ENCODE measurements at regions not wholly inside any gene's neighbourhood (a gene's known extent, or its start where the extent isn't known, plus 50 kb on each side); places are given as distances from the start of the nearest gene placed in this dataset.
A peak's percentile ranks its signal among the peaks of the same experiment; 100 is the strongest.

GRCh38 chr15:94607176-94607654 lies 375.9 kb downstream of the MCTP2 start:
- DNase-seq = no peak

- DNase-seq = no peak
These were observed 378.7 kb downstream of the MCTP2 start for GRCh38 chr15:94610069-94610468.

- no peak for DNase-seq
These were observed 379.1 kb downstream of the MCTP2 start for GRCh38 chr15:94610485-94610884.

GRCh38 chr15:94611656-94612055 lies 380.3 kb downstream of the MCTP2 start:
- DNase-seq = no peak

- DNase-seq = no peak
These were observed 384.3 kb downstream of the MCTP2 start for GRCh38 chr15:94615688-94616087.

- no peak for DNase-seq
These were observed 389.3 kb downstream of the MCTP2 start for GRCh38 chr15:94620632-94621031.

- DNase-seq = no peak
These were observed 390.4 kb downstream of the MCTP2 start for GRCh38 chr15:94621736-94622135.

- no peak for DNase-seq
These were observed 395.6 kb downstream of the MCTP2 start for GRCh38 chr15:94626949-94627348.

GRCh38 chr15:94631608-94632007 lies 400.2 kb downstream of the MCTP2 start:
- DNase-seq = peak; percentile 62

GRCh38 chr15:94638183-94638582 lies 406.8 kb downstream of the MCTP2 start:
- no peak for DNase-seq

GRCh38 chr15:94639701-94640100 lies 408.3 kb downstream of the MCTP2 start:
- no peak for DNase-seq

- no peak for DNase-seq
These were observed 413.1 kb downstream of the MCTP2 start for GRCh38 chr15:94644433-94644832.

GRCh38 chr15:94653071-94653470 lies 421.7 kb downstream of the MCTP2 start:
- DNase-seq = no peak

- no peak for DNase-seq
These were observed 424.0 kb downstream of the MCTP2 start for GRCh38 chr15:94655249-94655880.

GRCh38 chr15:94665676-94666441 lies 434.5 kb downstream of the MCTP2 start:
- peak; percentile 24 for DNase-seq

- no peak for DNase-seq
These were observed 435.2 kb downstream of the MCTP2 start for GRCh38 chr15:94666553-94666952.

- DNase-seq = no peak
These were observed 435.7 kb downstream of the MCTP2 start for GRCh38 chr15:94667109-94667508.

- peak; percentile 13 for DNase-seq
These were observed 439.2 kb downstream of the MCTP2 start for GRCh38 chr15:94670438-94671034.

GRCh38 chr15:94671858-94672532 lies 440.6 kb downstream of the MCTP2 start:
- DNase-seq = no peak

- DNase-seq = no peak
These were observed 442.4 kb downstream of the MCTP2 start for GRCh38 chr15:94673801-94674200.

- DNase-seq = no peak
These were observed 442.9 kb downstream of the MCTP2 start for GRCh38 chr15:94674296-94674695.

- no peak for DNase-seq
These were observed 445.9 kb downstream of the MCTP2 start for GRCh38 chr15:94677202-94677790.

- DNase-seq = no peak
These were observed 450.8 kb downstream of the MCTP2 start for GRCh38 chr15:94682171-94682570.
